GM19193 (cell line): ENCODE measurements at regions not wholly inside any gene's neighbourhood (a gene's known extent, or its start where the extent isn't known, plus 50 kb on each side); places are given as distances from the start of the nearest gene placed in this dataset.

Experiments used
- POLR2A ChIP-seq: IDR thresholded peaks from 4 replicates; pipeline ENCODE4 v1.6.1; 2011; ENCODE audit not compliant: insufficient read depth, insufficient read length; ENCODE audit errors: extremely low read depth

DNA sequence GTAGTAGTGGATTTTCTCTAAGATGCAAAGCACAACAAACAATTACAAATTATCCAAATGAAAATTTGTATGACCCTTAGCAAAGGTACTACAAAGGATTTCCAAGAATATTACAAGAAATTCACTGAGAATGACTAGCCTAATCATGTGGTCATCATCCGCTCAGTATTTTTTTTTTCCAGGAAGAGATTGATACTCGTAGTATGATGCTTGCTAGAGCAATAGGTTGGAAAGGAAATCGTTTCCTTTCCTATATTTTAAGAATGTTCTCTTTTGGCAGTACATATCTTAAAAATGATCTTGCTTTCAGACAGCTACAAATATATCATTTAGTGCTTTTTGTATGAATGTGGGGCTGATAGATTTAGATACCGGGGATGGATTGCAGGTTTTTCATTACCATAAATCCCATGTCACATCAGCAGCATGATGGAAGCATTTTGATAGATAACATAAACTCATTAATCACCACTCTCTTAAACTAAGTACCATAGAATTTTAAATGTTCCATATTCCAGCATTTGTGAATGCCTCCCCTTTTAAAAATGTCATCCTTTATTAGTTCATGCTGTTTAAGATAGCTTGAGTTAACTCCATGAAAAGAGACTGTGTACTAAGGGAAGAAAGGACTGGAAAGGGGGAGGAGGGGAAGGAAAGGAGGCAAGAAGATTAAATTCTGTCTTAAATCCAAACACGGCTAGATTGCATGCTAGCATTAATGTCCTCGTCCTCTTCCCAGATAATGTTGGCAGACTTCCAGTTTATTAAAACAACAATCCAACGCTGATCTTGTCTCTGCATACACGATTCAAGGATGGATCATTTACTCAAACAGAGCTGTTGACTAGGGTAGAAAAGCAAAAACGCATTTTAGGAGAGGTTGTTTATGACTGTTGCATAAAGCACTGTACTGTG, 311.7 kb upstream of the ZNF608 start:
- TF ChIP-seq POLR2A = no peak

DNA sequence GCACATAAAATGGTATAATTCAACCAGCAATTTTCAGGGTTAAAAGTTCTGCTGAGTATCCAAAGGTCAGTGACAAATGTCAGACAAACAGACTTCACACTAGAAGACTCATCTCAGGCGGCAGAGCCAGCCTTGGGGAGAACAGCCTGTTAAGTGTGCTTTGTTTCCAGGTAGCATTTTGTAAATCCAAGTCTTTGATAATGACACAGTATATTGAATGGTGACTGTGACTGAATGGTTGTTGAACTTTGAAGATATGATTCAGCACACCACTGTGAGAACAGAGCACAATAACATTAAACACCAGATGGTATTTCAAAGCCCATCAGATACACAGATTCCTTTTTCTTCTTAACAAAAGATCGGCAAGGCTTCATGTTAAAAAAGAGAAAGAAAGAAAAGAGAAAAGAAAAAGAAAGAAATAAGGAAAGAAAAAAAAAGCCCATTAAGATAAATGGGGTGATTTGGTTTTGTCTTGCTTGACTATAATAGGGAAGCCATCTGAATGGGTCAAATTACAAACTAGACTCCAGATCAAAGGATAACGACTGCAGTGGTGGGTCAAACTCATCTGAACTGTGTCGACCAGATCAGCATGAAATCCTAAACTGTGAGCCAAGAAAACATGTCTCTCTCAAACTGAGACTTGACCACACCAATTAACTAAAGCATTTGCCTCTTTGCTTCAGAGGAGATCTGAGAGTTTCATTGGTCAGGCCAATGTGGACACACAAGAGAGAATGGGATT, 313.0 kb upstream of the ZNF608 start:
- no peak for TF ChIP-seq POLR2A

DNA sequence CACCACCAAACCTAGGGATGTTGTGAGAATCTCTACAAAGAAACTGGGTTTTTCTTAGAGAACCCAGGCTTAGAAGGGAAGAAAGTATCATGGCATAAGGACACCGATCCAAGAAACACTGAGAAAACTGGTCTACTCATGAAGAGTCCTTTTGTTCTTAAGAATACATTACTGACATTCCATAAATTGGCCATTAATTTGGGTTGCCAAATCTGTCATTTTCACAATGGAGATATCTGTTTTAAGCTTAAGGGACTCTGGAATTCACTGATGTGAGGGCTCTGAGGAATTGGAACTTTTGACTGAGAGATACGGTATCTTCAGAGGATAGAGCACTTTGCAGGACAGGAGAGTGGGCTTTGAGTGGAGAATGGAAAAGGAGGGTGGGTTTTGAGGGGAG, 315.3 kb upstream of the ZNF608 start:
- TF ChIP-seq POLR2A = no peak

DNA sequence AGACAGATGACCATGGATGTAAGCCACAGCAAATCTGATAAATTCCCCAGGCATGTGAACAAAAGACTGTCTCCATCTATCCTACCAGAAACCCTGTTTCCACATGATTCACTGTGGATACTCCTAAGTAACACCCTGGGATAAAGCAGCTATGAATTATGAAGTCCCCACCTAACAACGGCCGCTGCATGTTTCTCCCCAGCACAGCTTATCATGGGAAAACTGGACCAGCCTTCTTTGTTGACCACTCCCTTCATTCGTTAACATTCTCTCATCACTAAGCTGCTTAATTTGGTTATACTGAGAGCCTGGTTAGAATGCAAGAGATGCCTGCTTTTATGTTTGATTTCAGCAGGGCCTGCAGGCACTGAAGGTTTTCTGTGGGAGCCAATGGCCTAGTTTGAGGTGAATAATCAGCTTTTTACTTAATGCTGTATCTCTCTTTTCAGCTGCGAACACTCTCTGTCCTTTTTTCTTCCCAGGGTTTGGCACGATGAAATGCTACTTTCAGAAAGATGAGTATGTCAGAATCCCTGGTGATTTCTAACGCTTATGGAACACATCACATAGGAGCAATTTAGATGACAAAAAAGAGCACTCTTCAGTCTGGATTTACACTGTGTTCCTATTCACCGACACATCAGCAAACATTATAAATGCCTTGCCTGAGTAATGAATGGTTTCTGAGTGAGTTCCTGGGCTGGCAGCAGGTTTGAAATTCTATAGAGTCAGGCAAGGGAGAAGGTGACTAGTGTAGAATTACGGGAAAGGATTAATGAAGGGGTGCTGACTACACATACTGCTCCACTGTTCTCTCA, 318.4 kb upstream of the ZNF608 start:
- no peak for TF ChIP-seq POLR2A

DNA sequence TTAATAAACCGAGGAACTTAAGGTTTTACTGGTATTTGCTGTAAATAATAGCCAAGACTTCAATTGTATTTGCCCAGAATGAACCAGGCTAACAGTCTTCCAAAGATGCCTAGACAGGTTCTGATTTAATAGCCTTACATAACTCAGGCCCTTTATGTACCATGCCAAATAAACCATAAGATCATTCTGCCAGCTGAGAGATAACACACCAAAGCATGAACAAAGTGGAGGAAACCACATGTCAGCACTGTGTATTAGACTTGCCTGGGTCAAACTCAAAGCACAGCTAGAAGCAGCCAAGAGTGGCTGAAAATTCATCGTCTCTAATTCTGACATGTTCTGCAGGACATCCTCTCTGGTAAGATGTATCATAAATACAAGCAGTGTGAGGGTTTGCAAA, 319.3 kb upstream of the ZNF608 start:
- no peak for TF ChIP-seq POLR2A

DNA sequence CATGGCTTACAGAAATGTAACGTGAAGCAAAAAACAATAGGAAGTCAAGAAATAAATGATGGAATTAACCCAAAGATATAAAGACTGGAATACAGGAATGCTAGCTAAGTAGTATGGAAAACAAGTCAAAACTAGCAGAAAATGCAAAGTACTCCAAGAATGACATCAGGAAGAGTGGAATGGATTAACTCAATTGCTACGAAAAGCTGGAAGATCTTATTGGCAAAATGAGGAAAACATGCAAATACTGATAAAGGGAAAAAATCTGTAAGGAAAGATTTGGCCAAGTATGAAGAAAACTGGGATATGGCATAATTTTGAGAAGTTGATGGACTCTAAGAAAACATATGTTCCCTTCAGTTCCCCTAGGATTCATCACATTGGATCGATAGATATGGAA, 324.5 kb upstream of the ZNF608 start:
- no peak for TF ChIP-seq POLR2A

DNA sequence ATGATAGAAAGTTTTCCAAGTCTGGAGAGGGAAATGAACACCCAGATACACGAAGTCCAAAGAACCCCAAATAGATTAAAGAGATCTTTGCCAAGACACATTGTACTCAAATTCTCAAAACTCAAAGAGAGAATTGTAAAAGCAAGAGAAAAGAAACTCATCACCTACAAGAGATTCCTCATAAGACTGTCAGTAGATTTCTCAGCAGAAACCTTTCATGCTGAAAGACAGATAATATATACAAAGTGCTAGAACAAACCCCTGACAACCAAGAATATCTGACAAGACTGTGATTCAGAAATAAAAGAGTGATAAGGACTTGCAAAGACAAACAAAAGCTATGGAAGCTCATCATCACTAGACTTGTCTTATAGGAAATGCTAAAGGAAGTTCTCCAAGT, 326.7 kb upstream of the ZNF608 start:
- TF ChIP-seq POLR2A = no peak

DNA sequence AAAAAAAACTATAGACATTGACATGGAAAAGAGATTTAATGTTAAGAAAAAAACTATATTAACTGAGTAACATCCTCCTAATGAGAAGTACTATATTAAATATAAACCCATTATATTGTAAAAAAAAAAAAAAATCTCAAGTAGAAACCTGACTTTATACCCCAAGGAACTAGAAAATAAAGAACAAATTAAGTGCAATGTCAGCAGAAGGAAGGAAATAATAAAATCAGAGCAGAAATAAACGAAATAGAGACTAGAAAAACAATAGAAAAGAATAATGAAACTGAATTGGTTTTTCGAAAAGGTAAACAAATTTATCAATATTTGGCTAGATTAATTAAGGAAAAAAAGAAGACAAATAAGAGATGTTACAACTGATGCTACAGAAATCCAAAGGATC, 329.1 kb upstream of the ZNF608 start:
- no peak for TF ChIP-seq POLR2A

DNA sequence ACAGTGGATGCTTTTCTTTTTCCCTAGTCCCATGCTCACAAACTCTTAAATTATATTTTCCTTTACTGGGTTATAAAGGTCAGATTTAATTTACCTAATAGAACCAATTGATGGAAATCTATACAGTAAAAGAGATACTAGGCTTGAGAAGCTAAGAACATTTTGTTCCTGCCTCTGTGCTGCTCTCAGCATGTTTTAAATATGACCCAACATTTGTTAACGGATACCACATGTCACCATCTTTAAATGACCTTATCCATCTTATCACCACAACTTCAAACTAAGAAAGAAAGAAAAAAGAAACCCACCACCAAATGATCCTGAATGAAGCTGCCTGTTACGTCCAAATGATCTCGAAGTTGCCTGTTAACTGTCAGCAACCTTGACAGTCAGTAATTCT, 334.7 kb upstream of the ZNF608 start:
- no peak for TF ChIP-seq POLR2A

DNA sequence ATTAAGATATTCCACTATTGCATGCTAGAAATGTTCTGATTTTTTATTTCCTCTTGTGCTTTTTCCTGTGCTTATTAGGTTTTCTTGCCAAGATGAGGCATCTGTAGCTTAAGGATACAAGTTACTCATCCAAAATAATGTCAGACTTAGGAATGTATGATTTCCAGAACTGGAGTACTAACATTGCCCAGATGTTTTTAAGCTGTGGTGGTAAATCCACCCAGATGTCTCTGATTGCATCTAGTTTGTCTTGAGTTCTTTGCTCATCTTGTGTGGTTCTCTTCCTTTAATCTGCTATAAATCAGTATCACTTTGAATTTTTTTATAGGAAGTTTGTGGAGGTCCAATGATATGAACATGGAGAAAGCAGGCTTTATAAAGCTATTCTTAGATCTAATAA, 337.5 kb upstream of the ZNF608 start:
- TF ChIP-seq POLR2A = no peak

DNA sequence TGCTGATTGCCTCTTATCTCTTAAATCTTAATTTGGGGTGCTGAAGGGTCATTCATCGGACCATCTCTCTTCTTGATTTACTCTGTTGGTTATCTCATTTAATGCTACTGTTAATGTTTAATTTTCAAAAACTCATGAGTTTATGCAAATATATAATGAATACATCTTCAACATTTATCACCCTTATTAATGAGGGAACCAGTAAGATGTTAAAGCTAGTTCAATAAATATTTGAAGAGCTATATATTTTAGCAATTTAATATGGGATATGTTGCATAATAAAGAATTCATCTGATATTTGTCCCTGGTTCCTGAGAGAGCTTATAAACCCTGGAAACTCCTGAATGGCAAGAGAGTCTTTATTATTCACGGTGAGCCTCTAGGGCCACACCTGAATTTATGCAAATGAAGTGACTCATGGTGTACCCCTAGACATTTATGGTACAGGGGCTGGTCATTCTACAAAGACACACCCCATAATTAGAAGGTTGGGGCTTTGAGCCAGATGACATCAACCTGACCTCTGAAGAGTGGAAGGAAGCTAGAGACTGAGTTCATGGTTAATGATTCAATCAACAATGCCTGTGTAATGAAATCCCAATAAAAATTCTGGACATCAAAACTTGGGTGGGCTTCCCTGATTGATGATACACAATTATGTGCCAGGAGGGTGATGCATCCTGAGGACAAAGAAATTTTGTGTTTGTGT, 339.5 kb upstream of the ZNF608 start:
- TF ChIP-seq POLR2A = no peak

DNA sequence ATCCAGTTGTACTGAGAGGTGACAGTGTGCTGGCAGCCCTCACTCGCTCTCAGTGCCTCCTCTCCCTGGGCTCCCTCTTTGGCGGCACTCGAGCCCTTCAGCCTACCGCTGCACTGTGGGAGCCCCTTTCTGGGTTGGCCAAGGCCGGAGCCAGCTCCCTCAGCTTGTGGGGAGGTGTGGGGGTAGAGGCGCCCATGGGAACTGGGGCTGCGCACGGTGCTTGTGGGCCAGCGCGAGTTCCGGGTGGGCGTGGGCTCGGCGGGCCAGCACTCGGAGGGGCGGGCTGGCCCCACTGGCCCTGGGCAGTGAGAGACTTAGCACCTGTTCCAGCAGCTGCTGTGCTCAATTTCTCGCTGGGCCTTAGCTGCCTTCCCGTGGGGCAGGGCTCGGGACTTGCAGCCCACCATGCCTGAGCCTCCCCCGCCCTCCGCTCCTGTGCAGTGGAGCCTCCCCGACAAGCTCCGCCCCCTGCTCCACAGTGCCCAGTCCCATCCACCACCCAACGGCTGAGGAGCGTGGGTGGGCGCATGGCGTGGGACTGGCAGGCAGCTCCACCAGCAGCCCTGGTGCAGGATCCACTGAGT, 342.2 kb upstream of the ZNF608 start:
- no peak for TF ChIP-seq POLR2A

DNA sequence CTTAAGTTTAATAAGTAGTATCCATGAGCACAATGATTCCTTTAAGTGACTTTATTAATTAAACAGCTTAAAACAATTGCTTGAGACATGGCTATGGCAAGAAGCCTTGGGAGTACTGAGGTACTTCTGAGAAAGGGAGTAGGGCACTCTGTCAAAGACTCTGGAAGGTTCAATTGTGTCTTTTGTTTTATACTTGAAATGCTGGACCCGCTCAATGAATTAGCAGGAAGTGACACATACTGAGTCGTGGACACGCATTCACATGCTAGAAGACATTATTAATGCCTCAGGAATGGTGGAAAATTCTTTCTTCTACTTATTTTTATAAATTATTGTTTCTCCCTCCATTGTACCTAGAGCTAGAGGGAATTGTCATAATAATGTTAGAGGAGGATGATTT, 347.3 kb upstream of the ZNF608 start:
- no peak for TF ChIP-seq POLR2A

DNA sequence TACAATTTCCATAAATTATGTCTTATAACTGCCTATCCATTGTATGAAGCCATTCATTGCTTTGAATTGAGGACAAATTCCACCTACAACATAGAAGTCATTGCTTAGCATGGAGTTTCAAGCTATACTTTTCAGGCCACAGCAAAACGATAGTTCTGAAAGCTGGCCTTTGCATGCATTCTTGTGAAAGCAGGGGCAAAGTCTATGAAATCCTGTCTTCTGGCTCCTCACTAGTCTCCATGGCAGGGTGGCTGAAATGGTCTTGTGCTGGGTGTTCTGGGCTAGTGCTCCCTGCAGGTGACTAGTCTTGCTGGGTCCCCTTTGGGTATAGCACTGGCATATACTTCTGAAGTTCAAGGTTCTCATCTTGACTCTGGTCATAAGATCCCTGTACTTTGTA, 353.9 kb upstream of the ZNF608 start:
- TF ChIP-seq POLR2A = no peak

DNA sequence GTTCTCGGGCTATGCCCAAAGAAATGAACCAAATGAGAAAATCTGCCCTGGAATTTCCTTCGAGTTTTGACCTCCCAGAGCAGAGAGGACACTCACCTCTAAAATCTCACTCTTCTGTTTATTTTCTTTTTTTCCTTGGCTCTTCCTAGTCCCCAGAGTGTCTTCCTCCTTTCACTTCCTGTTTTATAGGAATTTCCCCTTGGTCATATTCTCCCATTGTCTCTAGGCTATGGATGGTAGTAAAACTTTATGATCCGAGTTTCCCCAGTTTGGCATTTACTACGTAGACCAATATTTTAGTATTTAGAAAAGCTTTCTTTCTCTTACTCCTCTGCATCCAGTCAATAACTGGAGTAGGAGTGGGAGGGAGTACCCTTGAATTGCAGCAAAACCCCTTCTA, 354.5 kb upstream of the ZNF608 start:
- TF ChIP-seq POLR2A = no peak

DNA sequence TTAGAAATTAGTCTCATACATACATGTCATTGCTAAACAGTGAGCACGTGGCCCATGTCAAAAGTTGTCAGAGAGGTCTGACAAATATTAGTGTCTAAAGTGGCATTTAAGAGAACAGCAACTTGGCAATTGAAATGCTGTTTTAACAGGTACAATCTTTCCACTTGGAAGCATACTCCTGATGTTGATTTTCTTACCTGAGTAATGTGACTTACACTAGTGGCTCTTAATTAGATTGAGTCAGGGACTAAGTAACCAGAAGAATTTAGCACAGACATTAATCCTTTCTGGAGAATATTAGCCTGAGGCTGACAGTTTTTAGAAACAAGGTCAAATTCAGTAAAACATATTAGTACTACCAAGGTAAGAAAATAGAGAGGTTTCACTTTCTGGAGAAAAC, 357.0 kb upstream of the ZNF608 start:
- no peak for TF ChIP-seq POLR2A
